NB4 (cell line): ENCODE measurements at regions not wholly inside any gene's neighbourhood (a gene's known extent, or its start where the extent isn't known, plus 50 kb on each side); places are given as distances from the start of the nearest gene placed in this dataset.

Experiments
- DNase-seq: peaks from one replicate; pipeline ENCODE4 v3.0.0; 2010; ENCODE audit warnings: low read depth
- H3K4me3 ChIP-seq: one replicate; pipeline ENCODE4 v1.5.1; 2011; ENCODE audit warnings: mild to moderate bottlenecking, low read depth, low read length, moderate library complexity
- CTCF ChIP-seq: IDR thresholded peaks from one replicate; pipeline ENCODE4 v1.5.1; 2012; ENCODE audit warnings: low read depth, low read length
- MAX ChIP-seq: IDR thresholded peaks from 2 replicates; pipeline ENCODE4 v1.6.1; 2011; ENCODE audit warnings: low read depth, low read length
- MYC ChIP-seq: IDR thresholded peaks from 2 replicates; pipeline ENCODE4 v1.6.1; 2011; ENCODE audit warnings: low read depth, low read length
- POLR2A ChIP-seq: IDR thresholded peaks from 2 replicates; pipeline ENCODE4 v1.6.1; 2011; ENCODE audit warnings: mild to moderate bottlenecking; ENCODE audit not compliant: insufficient read length; ENCODE audit errors: extremely low read depth

- DNase-seq, result no peak
- H3K4me3 ChIP-seq, result no peak overlapping the region
- TF ChIP-seq POLR2A, result no peak
- no peak for TF ChIP-seq MAX
- no peak for TF ChIP-seq MYC
- no peak for TF ChIP-seq CTCF
Observed at GRCh38 chr3:80010021-80010571, 242.3 kb upstream of the ROBO1 start.

GRCh38 chr3:80007522-80007921 lies 239.7 kb upstream of the ROBO1 start:
- TF ChIP-seq CTCF (no peak), MYC (no peak), POLR2A (no peak), MAX (no peak)
- H3K4me3 ChIP-seq, result no peak overlapping the region
- DNase-seq, result no peak

GRCh38 chr3:80006315-80006714 lies 238.5 kb upstream of the ROBO1 start:
- no peak for DNase-seq
- TF ChIP-seq MYC, result no peak
- TF ChIP-seq CTCF, result no peak
- no peak for TF ChIP-seq POLR2A
- no peak for TF ChIP-seq MAX
- no peak overlapping the region for H3K4me3 ChIP-seq

GRCh38 chr3:80000022-80000421 lies 232.2 kb upstream of the ROBO1 start:
- TF ChIP-seq CTCF (no peak), POLR2A (no peak), MYC (no peak), MAX (no peak)
- no peak for DNase-seq
- no peak overlapping the region for H3K4me3 ChIP-seq

- TF ChIP-seq MAX (no peak), MYC (no peak), CTCF (no peak), POLR2A (no peak)
- peak; percentile 6 for DNase-seq
Observed at GRCh38 chr3:79994397-79994796, 226.6 kb upstream of the ROBO1 start.

GRCh38 chr3:79986338-79986737 lies 218.5 kb upstream of the ROBO1 start:
- no peak for DNase-seq
- H3K4me3 ChIP-seq, result no peak overlapping the region
- TF ChIP-seq MYC, result no peak
- TF ChIP-seq MAX, result no peak
- no peak for TF ChIP-seq POLR2A

More at GRCh38 chr3:79994397-79994796, 226.6 kb upstream of the ROBO1 start:
- no peak overlapping the region for H3K4me3 ChIP-seq
